PC-3 (cell line): ENCODE measurements at regions not wholly inside any gene's neighbourhood (a gene's known extent, or its start where the extent isn't known, plus 50 kb on each side); places are given as distances from the start of the nearest gene placed in this dataset.

ENCODE experiments used
- CTCF ChIP-seq: fragments of 300-600 bp; sonication (generic); conservative IDR thresholded peaks from 2 replicates; pipeline ENCODE4 v1.5.1; 2017; ENCODE audit warnings: antibody characterized with exemption, low read depth, mild to moderate bottlenecking, low read length
- EZH2 ChIP-seq: fragments of 300-600 bp; sonication (generic); IDR thresholded peaks from one replicate; pipeline ENCODE4 v1.6.1; 2017; ENCODE audit warnings: antibody characterized with exemption, mild to moderate bottlenecking, low read length; ENCODE audit not compliant: unreplicated experiment
- EZH2phosphoT487 ChIP-seq: fragments of 300-600 bp; sonication (generic); IDR thresholded peaks from 2 replicates; pipeline ENCODE4 v1.6.1; 2018; ENCODE audit warnings: mild to moderate bottlenecking, antibody characterized with exemption, low read length, borderline replicate concordance

GRCh38 chr3:135582800-135583199 is 382.7 kb upstream of the PPP2R3A start:
- TF ChIP-seq EZH2phosphoT487 = no peak
- TF ChIP-seq EZH2 = no peak
- no peak for TF ChIP-seq CTCF
